EL (cell line): ENCODE measurements at regions not wholly inside any gene's neighbourhood (a gene's known extent, or its start where the extent isn't known, plus 50 kb on each side); places are given as distances from the start of the nearest gene placed in this dataset.

Experiments used
- DNase-seq: peaks from one replicate; pipeline ENCODE4 v3.0.0-alpha.2; 2016

DNA sequence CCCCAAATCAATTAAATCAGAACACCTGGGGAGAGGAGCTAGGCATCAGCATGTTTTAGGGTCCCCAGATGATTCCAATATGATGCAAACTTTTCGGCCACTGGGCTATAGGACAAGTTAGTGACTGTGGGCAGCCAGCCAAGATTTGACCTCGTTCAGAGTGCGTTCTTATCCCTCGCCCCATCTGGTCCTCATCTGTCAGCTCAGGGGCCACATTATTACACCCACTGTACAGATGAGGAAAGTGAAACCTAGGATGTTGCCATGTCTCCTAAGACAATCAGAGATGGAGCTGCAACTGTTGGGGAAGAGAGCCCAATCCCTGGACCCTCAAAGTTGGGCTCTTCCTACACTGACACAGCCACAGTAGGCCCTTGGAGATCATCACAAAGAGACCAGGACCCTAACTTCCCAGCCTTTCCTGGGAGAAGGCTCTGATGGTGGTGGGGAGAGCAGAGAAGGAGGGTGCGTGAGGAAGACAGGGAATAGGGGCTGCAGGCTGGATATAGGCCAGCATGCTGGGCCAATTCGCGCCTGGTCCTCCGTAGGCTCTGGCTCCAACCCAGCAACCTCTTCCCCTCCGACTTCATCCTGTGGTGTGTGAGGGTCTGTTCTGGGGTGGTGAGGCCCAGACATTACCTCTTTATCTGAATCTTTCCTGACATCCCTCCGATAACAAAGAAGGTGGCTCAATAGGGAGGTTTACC is 109.4 kb upstream of the ZMIZ1 start:
- DNase-seq, result no peak

- DNase-seq, result no peak
These were observed 108.9 kb upstream of the ZMIZ1 start for GRCh38 chr10:78959924-78960285.

GRCh38 chr10:78960316-78960800 is 108.4 kb upstream of the ZMIZ1 start:
- DNase-seq, result peak; percentile 74

DNA sequence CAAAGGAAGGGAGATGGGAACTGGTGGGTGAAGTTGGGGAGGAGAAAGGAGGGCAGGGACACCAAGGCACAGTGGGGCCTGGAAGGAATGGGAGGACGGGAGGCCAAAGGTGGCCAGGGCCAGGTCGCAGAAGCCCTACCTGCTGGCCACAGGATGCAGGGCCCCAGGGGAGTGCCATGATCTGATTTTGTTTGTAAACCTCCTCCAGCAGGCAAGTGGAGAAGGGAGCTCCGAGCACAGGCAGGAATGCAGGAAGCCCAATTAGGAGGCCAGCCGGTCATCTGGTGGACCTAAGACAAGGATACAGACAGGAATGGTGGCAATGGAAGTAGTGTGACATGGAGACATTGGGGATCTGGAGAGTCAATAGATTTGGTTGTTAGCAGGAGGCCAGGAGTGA is 107.0 kb upstream of the ZMIZ1 start:
- DNase-seq, result no peak

- DNase-seq, result no peak
These were observed 105.4 kb upstream of the ZMIZ1 start for GRCh38 chr10:78963074-78964034.

- no peak for DNase-seq
These were observed 104.4 kb upstream of the ZMIZ1 start for GRCh38 chr10:78964274-78964951.

DNA sequence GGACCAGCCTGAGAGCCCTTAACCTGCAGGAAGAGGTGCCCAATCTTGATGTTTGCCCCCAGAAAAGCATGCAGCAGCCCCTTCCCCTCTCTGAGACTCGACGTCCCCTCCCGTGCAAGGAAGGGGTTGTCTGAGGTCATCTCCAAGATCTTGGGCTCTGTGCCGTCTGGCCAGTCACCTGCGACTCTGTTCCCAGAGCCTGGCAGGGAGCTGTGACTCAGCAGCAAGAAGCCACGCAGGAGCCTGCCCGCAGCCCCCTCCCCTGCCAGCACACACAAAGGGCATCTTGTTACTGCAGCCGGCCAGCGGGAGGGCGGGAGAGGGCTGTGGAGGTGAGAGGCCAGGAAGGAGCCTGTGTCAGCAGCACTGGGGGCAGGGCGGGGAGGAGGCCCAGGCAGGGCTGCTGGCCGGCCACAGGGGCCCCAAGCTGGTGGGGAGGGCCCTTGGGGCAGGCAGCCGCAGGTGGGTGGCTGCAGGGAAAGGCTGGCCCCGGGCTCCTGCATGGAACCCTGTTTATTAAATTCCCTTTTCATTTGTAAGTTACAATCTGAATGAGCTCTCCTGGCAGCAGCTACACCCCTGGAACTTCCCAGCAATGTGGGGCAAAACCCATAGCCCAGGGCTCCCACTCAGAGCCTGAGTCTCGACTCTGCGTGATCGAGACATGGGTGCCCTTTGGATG is 103.7 kb upstream of the ZMIZ1 start:
- peak; percentile 34 for DNase-seq

- DNase-seq, result no peak
These were observed 102.5 kb upstream of the ZMIZ1 start for GRCh38 chr10:78966182-78966787.

DNA sequence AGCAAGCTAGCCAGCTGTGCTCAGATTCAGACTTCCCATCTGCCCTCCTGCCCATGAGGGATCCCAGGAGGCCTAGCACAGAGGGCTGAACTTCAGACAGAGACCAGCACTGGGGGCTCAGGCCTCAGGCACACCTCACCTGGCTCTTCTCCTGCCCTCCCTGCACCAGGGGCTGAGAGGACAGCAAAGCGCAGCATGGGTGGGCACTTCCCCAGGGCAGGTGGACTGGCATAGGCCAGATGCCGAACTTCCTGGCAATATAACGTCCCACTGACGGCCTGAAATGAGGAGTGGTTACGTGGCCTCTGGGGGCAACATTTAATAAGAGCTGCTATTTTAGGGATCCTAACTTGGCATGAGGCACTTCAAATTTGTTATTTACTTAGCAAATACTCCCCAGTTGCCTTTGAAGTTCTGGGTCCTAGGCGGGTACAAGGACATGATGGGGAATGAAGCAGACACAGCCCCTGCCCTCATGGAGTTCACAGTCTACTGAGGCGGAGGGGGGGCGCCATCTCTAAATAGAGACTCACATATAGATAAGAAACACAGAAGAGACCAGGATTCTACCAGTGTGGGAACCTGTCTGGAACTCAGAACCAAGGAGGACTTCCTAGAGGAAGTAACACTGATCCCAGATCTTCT is 101.8 kb upstream of the ZMIZ1 start:
- no peak for DNase-seq

DNA sequence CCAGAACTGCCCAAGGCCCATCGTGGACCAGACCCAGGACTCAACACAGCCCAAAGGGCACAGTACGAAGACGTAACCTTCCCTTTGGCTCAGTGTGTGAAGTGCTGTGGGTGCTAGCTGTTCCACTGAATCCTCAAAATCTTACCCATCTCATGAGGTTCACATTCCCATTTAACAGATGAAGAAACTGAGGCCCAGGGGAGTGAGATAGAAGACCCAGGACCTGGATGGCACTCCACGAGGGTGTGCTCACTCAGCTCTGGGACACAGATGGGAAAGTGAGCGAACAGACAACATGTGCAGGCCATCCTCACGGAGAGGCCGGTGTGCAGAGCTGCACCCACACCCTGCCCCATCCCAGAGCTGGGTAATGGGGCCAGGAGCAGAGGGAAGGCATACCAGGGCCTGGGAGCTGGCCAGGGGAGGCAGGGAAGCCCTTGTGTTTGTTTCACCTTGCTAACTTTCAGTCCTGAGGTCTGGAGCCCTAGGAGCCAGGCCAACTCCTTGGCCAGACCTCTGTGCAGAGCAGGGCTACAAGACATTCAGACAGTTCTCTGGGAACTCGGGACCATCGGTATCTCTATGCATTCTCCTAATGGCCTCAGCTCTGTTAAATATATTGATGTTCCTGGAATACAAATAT is 100.3 kb upstream of the ZMIZ1 start:
- DNase-seq, result no peak

DNA sequence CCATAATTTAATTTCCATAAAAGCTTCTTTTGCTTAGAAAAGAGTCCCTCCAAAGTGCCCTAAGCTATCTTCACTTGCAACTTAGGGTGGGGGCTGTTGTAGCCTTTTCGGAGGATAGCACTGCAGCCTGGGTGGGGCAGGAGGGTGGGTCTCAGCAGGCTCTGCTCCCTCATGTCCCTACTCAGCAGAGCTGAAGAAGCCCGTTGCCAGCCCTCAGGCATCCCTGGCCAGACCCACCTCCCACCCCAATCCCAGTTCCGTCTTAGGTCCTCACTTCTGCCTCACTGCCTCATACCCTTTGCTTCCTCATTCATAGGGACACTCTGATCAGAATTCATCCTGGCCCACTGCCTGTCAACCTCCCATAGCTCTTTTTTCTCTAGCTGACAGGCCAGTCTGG is 99.8 kb upstream of the ZMIZ1 start:
- no peak for DNase-seq

- no peak for DNase-seq
These were observed 99.0 kb upstream of the ZMIZ1 start for GRCh38 chr10:78969719-78970118.

DNA sequence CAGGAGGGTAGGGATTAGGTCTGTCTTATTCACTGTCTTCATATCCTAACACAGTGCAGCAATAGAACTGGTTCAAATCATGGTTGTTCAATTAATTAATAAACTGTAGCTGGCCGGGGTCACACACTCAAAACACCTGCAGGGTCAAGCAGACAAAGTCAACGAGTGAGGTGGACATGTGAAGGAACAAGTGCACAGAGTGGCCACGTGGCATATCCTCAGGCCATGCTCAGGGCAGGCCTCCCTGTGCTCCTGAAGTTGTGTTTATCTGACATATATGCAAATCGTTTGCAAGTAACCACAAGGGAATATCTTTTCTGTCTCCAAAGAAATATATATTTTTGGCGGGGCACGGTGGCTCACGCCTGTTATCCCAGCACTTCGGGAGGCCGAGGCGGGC is 98.5 kb upstream of the ZMIZ1 start:
- DNase-seq, result no peak

DNA sequence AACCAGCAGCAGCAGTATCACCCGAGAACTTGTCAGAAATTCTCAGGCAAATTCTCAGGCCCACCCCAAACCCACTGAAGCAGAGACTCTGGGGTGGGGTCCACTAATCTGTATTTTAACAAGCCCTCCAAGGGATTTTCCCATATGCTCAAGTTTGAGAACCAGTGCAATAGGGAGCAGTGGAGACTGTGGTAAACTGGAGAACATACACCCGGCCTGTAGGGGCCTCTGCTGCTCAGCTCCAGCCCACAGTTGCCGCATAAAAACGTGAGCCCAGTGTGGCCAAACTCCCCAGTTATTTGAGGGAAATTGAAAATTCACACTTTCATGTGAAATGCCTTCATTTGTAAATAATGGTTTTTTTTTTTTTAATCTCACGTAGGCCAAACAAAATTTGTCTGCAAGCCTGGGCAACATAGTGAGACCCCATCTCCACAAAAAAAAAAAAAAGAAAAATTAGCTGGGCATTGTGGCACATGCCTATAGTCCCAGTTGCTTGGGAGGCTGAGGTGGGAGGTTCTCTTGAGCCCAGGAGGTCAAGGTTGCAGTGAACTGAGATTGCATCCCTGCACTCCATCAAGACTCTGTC is 97.6 kb upstream of the ZMIZ1 start:
- no peak for DNase-seq

GRCh38 chr10:78972160-78972946 is 96.4 kb upstream of the ZMIZ1 start:
- DNase-seq, result peak; percentile 82

DNA sequence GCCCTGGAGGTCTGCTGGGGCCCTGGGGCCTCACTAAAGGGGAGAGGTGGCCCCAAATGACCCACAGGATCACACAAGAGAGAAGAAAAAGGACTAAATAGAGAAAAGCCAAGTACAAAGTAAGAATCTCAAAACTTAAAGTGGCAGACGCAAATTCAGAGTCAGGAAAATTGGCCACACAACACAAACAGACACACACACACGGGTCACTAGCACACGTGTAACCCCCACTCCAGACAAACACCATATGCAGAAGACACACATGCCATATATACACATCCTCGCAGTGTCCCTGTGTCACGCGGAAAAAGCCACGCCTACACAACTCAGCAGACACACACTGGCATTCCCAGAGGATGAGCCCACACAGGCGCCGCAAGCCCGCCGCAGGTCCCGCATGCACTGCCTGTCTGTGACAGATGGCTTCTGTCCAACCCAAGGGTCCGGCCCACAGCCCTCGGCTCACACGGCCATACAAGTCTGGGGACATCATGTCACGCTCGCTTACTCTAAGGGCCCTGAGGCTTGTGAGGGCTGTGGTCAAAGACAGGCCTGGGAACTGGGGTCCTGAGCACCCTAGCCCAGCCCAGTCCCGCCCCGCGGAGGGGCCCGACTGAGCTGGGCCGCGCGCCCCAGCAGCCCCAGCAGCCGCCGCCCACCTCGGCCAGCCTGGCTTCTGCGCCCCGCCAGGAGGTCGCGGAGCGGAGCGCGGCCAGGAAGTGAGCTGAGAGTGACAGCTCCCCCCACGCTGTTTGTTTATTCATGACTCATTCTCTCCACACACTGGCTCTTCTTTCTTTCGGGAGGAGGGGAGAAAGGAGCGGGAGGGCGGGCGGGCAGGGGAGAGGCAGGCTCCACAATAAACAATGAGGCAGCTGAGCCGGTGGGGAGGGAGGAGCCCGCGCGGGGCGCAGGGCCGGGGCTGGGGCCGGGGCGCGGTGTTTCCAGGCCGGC is 95.5 kb upstream of the ZMIZ1 start:
- DNase-seq, result peak; percentile 94

DNA sequence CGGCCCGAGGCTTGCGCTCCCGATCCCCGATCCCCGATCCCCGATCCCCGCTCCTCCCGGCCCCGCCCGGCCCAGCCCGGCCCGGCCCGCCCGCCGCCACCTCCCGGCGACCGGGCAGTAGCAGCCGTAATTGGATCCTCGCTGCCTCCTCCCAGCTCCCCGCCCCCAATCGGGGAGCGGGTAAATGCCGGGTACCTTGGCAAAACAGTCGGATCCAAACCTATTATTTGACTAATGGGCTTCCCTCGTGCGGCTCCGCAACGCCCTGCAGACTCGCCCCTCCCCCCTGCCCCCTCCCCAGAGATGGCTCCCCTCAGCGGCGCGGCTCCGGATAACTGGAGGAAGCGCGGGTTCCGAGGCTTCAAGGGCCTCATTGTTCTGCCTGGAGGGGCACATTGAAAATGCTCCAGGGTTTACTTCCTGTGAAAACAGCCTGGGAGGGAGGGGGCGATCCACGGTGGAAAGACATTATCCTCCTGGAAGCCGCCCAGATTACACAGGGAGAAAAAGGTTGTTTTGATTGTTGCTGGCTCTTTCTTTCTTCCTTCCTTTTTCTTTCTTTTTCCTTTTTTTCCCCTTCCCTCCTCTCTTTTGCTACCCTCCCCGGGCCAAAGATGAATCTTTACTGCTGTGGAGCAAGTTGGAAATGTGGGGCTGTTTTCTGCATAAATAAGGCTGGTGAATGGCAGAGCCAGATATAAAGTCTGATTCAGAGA is 94.7 kb upstream of the ZMIZ1 start:
- peak; percentile 58 for DNase-seq

DNA sequence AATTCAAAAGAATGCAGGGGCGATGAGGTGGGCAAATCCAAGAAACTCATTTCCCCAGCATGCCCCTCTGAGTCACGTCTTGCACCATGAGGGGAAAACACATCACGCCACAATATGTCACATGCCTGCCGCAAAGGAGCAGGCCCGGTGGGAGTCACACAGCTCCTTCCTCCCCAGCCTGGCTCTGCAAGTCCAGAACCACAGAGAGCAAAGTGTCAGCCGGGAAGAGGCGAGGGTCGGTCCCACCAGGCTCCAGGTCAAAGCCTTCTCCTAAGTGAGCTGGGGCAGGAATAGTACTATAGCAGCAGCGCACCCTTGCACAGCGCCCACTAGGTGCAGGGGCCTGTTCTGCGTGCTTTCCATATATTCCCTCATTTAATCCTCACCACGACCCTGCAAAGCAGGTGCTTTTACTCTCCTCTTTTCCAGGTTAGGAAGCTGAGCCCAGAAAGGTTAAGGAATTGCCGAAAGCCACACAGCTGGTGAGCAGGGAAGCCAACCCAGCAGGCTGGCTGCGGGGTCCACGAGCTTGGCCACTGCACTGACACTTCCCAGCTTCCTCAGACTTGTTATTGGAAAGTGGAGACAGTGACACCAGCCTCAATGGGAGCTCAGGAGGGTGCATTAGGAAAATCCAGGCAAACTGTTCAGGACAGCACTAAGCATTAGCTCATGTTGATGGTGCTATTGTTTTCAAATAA is 94.0 kb upstream of the ZMIZ1 start:
- peak; percentile 91 for DNase-seq
